HUES6 (cell line): ENCODE measurements at regions not wholly inside any gene's neighbourhood (a gene's known extent, or its start where the extent isn't known, plus 50 kb on each side); places are given as distances from the start of the nearest gene placed in this dataset.

ENCODE experiments used
- H3K27ac ChIP-seq: 2 replicates; pipeline ENCODE4 v1.7.0; 2013; ENCODE audit warnings: low read depth, mild to moderate bottlenecking, low read length, inconsistent platforms
- H3K27me3 ChIP-seq: 2 replicates; pipeline ENCODE4 v1.6.1; 2013; ENCODE audit warnings: low read length; ENCODE audit not compliant: control insufficient read depth, insufficient read depth
- H3K36me3 ChIP-seq: 2 replicates; pipeline ENCODE4 v1.6.1; 2013; ENCODE audit warnings: low read length; ENCODE audit not compliant: control insufficient read depth, insufficient read depth
- H3K4me1 ChIP-seq: 2 replicates; pipeline ENCODE4 v1.6.1; 2013; ENCODE audit warnings: low read length; ENCODE audit not compliant: control insufficient read depth, insufficient read depth
- H3K4me3 ChIP-seq: 2 replicates; pipeline ENCODE4 v1.5.1; 2013; ENCODE audit warnings: low read depth, low read length
- H3K9ac ChIP-seq: one replicate; pipeline ENCODE4 v1.6.1; 2013; ENCODE audit warnings: mild to moderate bottlenecking, low read length
- H3K9me3 ChIP-seq: 2 replicates; pipeline ENCODE4 v1.6.1; 2013; ENCODE audit warnings: low read depth, low read length; ENCODE audit not compliant: control insufficient read depth, insufficient read depth

- Histone ChIP-seq H3K36me3 (no peaks in the 10 kb centered on the region), H3K9me3 (peaks cover 18% of the 10 kb centered on the region), H3K4me1 (peaks cover 6% of the 10 kb centered on the region; the same call in 1 of the 2 replicates), H3K27ac (no peak overlapping the region), H3K4me3 (no peak overlapping the region), H3K27me3 (no peaks in the 10 kb centered on the region), H3K9ac (no peak overlapping the region)
Observed at GRCh38 chr6:1499777-1500176, 109.9 kb upstream of the FOXC1 start.

- Histone ChIP-seq H3K4me3 (no peak overlapping the region), H3K27me3 (no peaks in the 10 kb centered on the region), H3K27ac (no peak overlapping the region), H3K36me3 (no peaks in the 10 kb centered on the region), H3K4me1 (peaks cover 6% of the 10 kb centered on the region; the same call in 1 of the 2 replicates), H3K9me3 (peaks cover 9% of the 10 kb centered on the region), H3K9ac (no peak overlapping the region)
Observed at GRCh38 chr6:1500913-1501312, 108.8 kb upstream of the FOXC1 start.

- Histone ChIP-seq H3K27ac (no peak overlapping the region), H3K4me1 (peaks cover 6% of the 10 kb centered on the region; the same call in 1 of the 2 replicates), H3K9ac (no peak overlapping the region), H3K4me3 (no peak overlapping the region), H3K27me3 (no peaks in the 10 kb centered on the region), H3K9me3 (no peaks in the 10 kb centered on the region), H3K36me3 (no peaks in the 10 kb centered on the region)
Observed at GRCh38 chr6:1502041-1502440, 107.7 kb upstream of the FOXC1 start.

- Histone ChIP-seq H3K9ac (no peak overlapping the region), H3K4me3 (no peak overlapping the region), H3K9me3 (no peaks in the 10 kb centered on the region), H3K4me1 (no peaks in the 10 kb centered on the region), H3K27me3 (no peaks in the 10 kb centered on the region), H3K27ac (no peak overlapping the region), H3K36me3 (no peaks in the 10 kb centered on the region)
Observed at GRCh38 chr6:1503811-1504210, 105.9 kb upstream of the FOXC1 start.

GRCh38 chr6:1504465-1504864 lies 105.2 kb upstream of the FOXC1 start:
- H3K4me3 ChIP-seq, result no peak overlapping the region
- no peaks in the 10 kb centered on the region for H3K4me1 ChIP-seq
- no peak overlapping the region for H3K27ac ChIP-seq
- H3K9ac ChIP-seq, result no peak overlapping the region
- H3K9me3 ChIP-seq, result peaks cover 2% of the 10 kb centered on the region; the same call in 1 of the 2 replicates
- no peaks in the 10 kb centered on the region for H3K27me3 ChIP-seq
- no peaks in the 10 kb centered on the region for H3K36me3 ChIP-seq

GRCh38 chr6:1507251-1507650 lies 102.5 kb upstream of the FOXC1 start:
- no peak overlapping the region for H3K27ac ChIP-seq
- peaks cover 4% of the 10 kb centered on the region; the same call in 1 of the 2 replicates for H3K4me1 ChIP-seq
- H3K9ac ChIP-seq, result no peak overlapping the region
- H3K27me3 ChIP-seq, result no peaks in the 10 kb centered on the region
- no peak overlapping the region for H3K4me3 ChIP-seq
- no peaks in the 10 kb centered on the region for H3K36me3 ChIP-seq
- H3K9me3 ChIP-seq, result peaks cover 2% of the 10 kb centered on the region; the same call in 1 of the 2 replicates

GRCh38 chr6:1509241-1509640 lies 100.5 kb upstream of the FOXC1 start:
- Histone ChIP-seq H3K27ac (no peak overlapping the region), H3K27me3 (no peaks in the 10 kb centered on the region), H3K4me3 (no peak overlapping the region), H3K9ac (no peak overlapping the region), H3K9me3 (peaks cover 2% of the 10 kb centered on the region; the same call in 1 of the 2 replicates), H3K36me3 (no peaks in the 10 kb centered on the region), H3K4me1 (peaks cover 10% of the 10 kb centered on the region)

- no peak overlapping the region for H3K27ac ChIP-seq
- no peak overlapping the region for H3K9ac ChIP-seq
- H3K4me1 ChIP-seq, result peaks cover 10% of the 10 kb centered on the region
- no peaks in the 10 kb centered on the region for H3K36me3 ChIP-seq
- 0 out of 2 replicates have a peak, but pooled peaks cover 3% of the 10 kb centered on the region for H3K27me3 ChIP-seq
- H3K9me3 ChIP-seq, result peaks cover 2% of the 10 kb centered on the region; the same call in 1 of the 2 replicates
- H3K4me3 ChIP-seq, result no peak overlapping the region
Observed at GRCh38 chr6:1510239-1510638, 99.5 kb upstream of the FOXC1 start.

- H3K9me3 ChIP-seq, result peaks cover 2% of the 10 kb centered on the region; the same call in 1 of the 2 replicates
- no peaks in the 10 kb centered on the region for H3K36me3 ChIP-seq
- 0 out of 2 replicates have a peak, but pooled peaks cover 3% of the 10 kb centered on the region for H3K27me3 ChIP-seq
- peaks cover 10% of the 10 kb centered on the region for H3K4me1 ChIP-seq
- no peak overlapping the region for H3K27ac ChIP-seq
- no peak overlapping the region for H3K4me3 ChIP-seq
- no peak overlapping the region for H3K9ac ChIP-seq
Observed at GRCh38 chr6:1513215-1513780, 96.4 kb upstream of the FOXC1 start.

- H3K9me3 ChIP-seq, result peaks cover under 1% of the 10 kb centered on the region
- H3K9ac ChIP-seq, result no peak overlapping the region
- H3K27me3 ChIP-seq, result 0 out of 2 replicates have a peak, but pooled peaks cover 3% of the 10 kb centered on the region
Observed at GRCh38 chr6:1514078-1514477, 95.6 kb upstream of the FOXC1 start.

GRCh38 chr6:1515280-1515679 lies 94.4 kb upstream of the FOXC1 start:
- H3K27ac ChIP-seq, result no peak overlapping the region
- no peaks in the 10 kb centered on the region for H3K36me3 ChIP-seq
- no peaks in the 10 kb centered on the region; the same call in 1 of the 2 replicates for H3K9me3 ChIP-seq
- H3K27me3 ChIP-seq, result 0 out of 2 replicates have a peak, but pooled peaks cover 3% of the 10 kb centered on the region
- no peak overlapping the region for H3K4me3 ChIP-seq
- H3K4me1 ChIP-seq, result peaks cover 7% of the 10 kb centered on the region
- H3K9ac ChIP-seq, result no peak overlapping the region

More at GRCh38 chr6:1514078-1514477, 95.6 kb upstream of the FOXC1 start:
- no peak overlapping the region for H3K4me3 ChIP-seq
- no peaks in the 10 kb centered on the region for H3K36me3 ChIP-seq
- peaks cover 10% of the 10 kb centered on the region for H3K4me1 ChIP-seq
- no peak overlapping the region for H3K27ac ChIP-seq
